DOHH2 (cell line): ENCODE measurements at regions not wholly inside any gene's neighbourhood (a gene's known extent, or its start where the extent isn't known, plus 50 kb on each side); places are given as distances from the start of the nearest gene placed in this dataset.

Experiments used
- H3F3A ChIP-seq: fragments of 200-600 bp; sonication (generic), shearing (Covaris generic); 2 replicates; pipeline ENCODE4 v1.6.0; 2016; ENCODE audit warnings: antibody characterized with exemption, mild to moderate bottlenecking; ENCODE audit not compliant: control insufficient read depth, insufficient read depth
- H3K27ac ChIP-seq: fragments of 200-600 bp; sonication (generic); 2 replicates; pipeline ENCODE4 v1.5.1; 2014; ENCODE audit warnings: low read depth, mild to moderate bottlenecking, low read length, moderate library complexity
- H3K27me3 ChIP-seq: fragments of 200-600 bp; sonication (generic); 2 replicates; pipeline ENCODE4 v1.6.1; 2014; ENCODE audit warnings: mild to moderate bottlenecking, low read length, mixed read lengths; ENCODE audit not compliant: control insufficient read depth
- H3K36me3 ChIP-seq: fragments of 200-600 bp; sonication (generic); 2 replicates; pipeline ENCODE4 v1.6.1; 2014; ENCODE audit warnings: mild to moderate bottlenecking, low read length, moderate library complexity, mixed read lengths; ENCODE audit not compliant: control insufficient read depth
- H3K4me1 ChIP-seq: fragments of 200-600 bp; sonication (generic); 2 replicates; pipeline ENCODE4 v1.6.1; 2014; ENCODE audit warnings: mild to moderate bottlenecking, low read length, mixed read lengths; ENCODE audit not compliant: control insufficient read depth
- H3K4me2 ChIP-seq: fragments of 200-600 bp; sonication (generic); 2 replicates; pipeline ENCODE4 v1.6.0; 2014; ENCODE audit warnings: mild to moderate bottlenecking, low read length, moderate library complexity
- H3K4me3 ChIP-seq: fragments of 200-600 bp; sonication (generic); 2 replicates; pipeline ENCODE4 v1.5.1; 2014; ENCODE audit warnings: mild to moderate bottlenecking, low read length, mixed read lengths
- H3K79me2 ChIP-seq: fragments of 200-600 bp; sonication (generic); 2 replicates; pipeline ENCODE4 v1.6.1; 2014; ENCODE audit warnings: mild to moderate bottlenecking, low read length, mixed read lengths; ENCODE audit not compliant: control insufficient read depth
- H3K9me2 ChIP-seq: fragments of 200-600 bp; sonication (generic); replicated peaks from 2 replicates; pipeline ENCODE4 v1.6.1; 2014; ENCODE audit warnings: mild to moderate bottlenecking, low read length, mixed read lengths; ENCODE audit not compliant: control insufficient read depth
- H3K9me3 ChIP-seq: fragments of 200-600 bp; sonication (generic); 2 replicates; pipeline ENCODE4 v1.6.1; 2014; ENCODE audit warnings: antibody characterized with exemption, low read length, mixed read lengths; ENCODE audit not compliant: control insufficient read depth, insufficient read depth
- H4K20me1 ChIP-seq: fragments of 200-600 bp; sonication (generic); 2 replicates; pipeline ENCODE4 v1.6.0; 2014; ENCODE audit warnings: low read depth, mild to moderate bottlenecking, antibody characterized with exemption, low read length, moderate library complexity; ENCODE audit not compliant: control insufficient read depth, insufficient read depth
- CTCF ChIP-seq: fragments of 200-600 bp; sonication (generic); IDR thresholded peaks from one replicate; pipeline ENCODE4 v1.5.1; 2014; ENCODE audit warnings: antibody characterized with exemption, mild to moderate bottlenecking, low read depth, low read length; ENCODE audit not compliant: poor library complexity, severe bottlenecking
- EZH2phosphoT487 ChIP-seq: fragments of 200-600 bp; sonication (generic); IDR thresholded peaks from 2 replicates; pipeline ENCODE4 v1.6.1; 2017; ENCODE audit warnings: borderline replicate concordance, mild to moderate bottlenecking, antibody characterized with exemption, low read length, moderate library complexity, mixed read lengths

- TF ChIP-seq EZH2phosphoT487 (no peak), CTCF (no peak)
- H3K4me3 ChIP-seq, result no peak overlapping the region
- no peak overlapping the region for H3K4me2 ChIP-seq
- no peak overlapping the region for H3K27ac ChIP-seq
- no peaks in the 10 kb centered on the region for H3K79me2 ChIP-seq
- no peaks in the 10 kb centered on the region for H3K36me3 ChIP-seq
- no peaks in the 10 kb centered on the region for H3K9me2 ChIP-seq
- no peaks in the 10 kb centered on the region for H3F3A ChIP-seq
- H3K27me3 ChIP-seq, result no peaks in the 10 kb centered on the region
- 0 out of 2 replicates have a peak, but pooled peaks cover 3% of the 10 kb centered on the region for H3K9me3 ChIP-seq
- no peaks in the 10 kb centered on the region for H3K4me1 ChIP-seq
- no peaks in the 10 kb centered on the region for H4K20me1 ChIP-seq
These were observed 144.2 kb upstream of the CEP126 start for GRCh38 chr11:101770648-101771047.

- Histone ChIP-seq H3K4me3 (no peak overlapping the region), H3K9me3 (0 out of 2 replicates have a peak, but pooled peaks cover 3% of the 10 kb centered on the region), H4K20me1 (no peaks in the 10 kb centered on the region)
These were observed 148.9 kb upstream of the CEP126 start for GRCh38 chr11:101765932-101766331.

GRCh38 chr11:101759771-101760450, 154.9 kb upstream of the CEP126 start:
- Histone ChIP-seq H4K20me1 (no peaks in the 10 kb centered on the region), H3K9me2 (no peaks in the 10 kb centered on the region), H3K4me1 (no peaks in the 10 kb centered on the region), H3K79me2 (no peaks in the 10 kb centered on the region), H3K27ac (no peak overlapping the region), H3K9me3 (no peaks in the 10 kb centered on the region), H3F3A (no peaks in the 10 kb centered on the region), H3K4me3 (no peak overlapping the region), H3K36me3 (no peaks in the 10 kb centered on the region), H3K27me3 (no peaks in the 10 kb centered on the region), H3K4me2 (no peak overlapping the region)
- TF ChIP-seq CTCF (no peak), EZH2phosphoT487 (no peak)

More at GRCh38 chr11:101765932-101766331, 148.9 kb upstream of the CEP126 start:
- H3K27ac ChIP-seq, result no peak overlapping the region
- no peak overlapping the region for H3K4me2 ChIP-seq
- no peaks in the 10 kb centered on the region for H3K9me2 ChIP-seq
- no peaks in the 10 kb centered on the region for H3K36me3 ChIP-seq
- TF ChIP-seq CTCF (no peak), EZH2phosphoT487 (no peak)
- H3F3A ChIP-seq, result no peaks in the 10 kb centered on the region
- no peaks in the 10 kb centered on the region for H3K4me1 ChIP-seq
- no peaks in the 10 kb centered on the region for H3K79me2 ChIP-seq
- no peaks in the 10 kb centered on the region for H3K27me3 ChIP-seq
